KG1 (cell line): ENCODE measurements at regions not wholly inside any gene's neighbourhood (a gene's known extent, or its start where the extent isn't known, plus 50 kb on each side); places are given as distances from the start of the nearest gene placed in this dataset.

Experiments
- DNase-seq: peaks from one replicate; lab custom pipeline; 2025; lab: John Stamatoyannopoulos, UW

DNA sequence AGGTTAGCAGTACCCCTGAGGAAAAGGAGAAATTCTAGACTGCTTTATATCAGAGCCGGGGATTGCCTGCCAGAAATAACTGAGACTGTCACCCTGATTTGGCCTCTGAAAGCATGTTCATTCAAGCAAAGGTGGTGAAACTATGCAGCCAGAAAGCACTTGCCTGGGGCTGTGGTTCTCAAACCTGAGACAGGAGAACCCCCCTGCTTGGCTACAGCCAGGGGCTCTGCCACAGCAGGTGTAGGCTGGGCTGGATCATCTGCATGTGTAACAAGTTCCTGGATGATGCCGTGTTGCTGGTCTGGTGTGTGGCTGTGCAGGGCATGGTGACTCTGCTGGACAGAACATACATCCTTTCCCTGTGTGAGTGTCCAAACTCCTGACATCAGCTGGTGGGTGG is 157.8 kb downstream of the NXNL2 start:
- no peak for DNase-seq

DNA sequence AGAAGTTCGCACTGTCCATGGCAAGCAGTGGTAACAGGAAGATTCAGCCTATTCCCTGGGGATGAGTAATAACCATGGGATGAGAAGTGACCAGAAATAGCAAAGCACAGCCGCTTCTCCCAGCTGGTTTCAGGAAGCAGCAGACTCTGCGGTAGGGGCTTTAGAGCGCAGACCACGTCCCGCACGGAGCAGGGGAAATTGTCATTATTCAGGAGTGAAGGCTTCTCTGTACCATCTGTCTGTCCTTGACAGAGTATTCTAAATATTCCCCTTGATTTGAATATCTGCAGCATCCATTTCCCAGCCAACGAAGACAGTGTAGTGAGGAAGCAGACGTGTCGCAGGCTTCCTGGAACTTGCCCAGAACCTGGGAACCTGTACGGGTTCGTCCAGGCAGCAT is 159.6 kb downstream of the NXNL2 start:
- DNase-seq: no peak

DNA sequence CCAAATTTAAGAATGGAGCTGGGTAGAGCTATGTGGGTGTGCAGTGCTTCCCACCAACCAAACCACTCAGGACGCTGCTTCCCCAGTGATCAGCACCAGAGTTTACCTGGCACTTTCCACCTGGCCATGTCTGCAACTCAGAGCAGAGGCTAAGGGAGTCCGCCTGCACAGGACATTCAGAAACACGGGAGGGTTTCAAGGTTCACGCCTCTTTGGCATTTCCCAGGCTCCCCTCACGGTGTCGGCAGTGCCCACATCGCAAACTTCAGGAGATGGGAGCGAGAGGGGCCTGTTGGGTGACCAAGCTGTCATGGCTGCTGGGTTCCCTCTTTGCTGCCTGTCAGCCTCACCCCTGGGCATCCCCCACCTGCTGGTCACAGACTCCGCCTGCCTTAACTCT is 161.5 kb downstream of the NXNL2 start:
- DNase-seq: no peak

DNA sequence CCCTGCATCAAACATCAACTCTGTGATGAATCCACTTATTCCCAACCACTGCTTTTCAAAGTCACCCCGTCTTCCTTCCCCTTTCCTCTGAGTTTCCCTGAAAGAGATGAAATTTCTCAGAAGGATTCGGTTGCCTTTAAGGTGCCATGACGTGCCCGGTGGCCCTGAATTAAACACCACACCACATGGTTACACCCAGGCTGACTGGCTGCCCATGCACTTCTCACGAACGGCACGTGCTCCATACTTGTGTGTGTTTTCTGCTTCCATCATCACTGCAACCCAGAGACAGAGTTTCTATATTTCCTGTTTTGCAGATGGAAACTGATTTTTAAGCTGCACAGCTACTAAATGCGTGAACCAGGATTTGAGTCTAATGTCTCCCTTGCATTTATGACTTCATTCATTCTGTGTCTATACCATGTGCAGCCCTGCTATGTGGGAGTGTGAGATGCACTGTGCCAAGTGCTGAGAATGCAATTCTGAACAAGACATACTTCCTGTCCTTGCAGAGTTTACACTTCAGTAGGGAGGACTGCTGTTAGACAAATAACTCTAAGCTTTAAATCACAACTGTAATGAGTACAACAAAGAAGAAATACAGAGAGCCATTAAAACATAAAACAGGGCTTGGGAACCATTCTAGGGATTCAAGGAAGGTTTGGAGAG is 162.9 kb downstream of the NXNL2 start:
- no peak for DNase-seq

- DNase-seq: no peak
Measured at GRCh38 chr9:88702985-88703384, 168.0 kb downstream of the NXNL2 start.

GRCh38 chr9:88706193-88707113 is 171.5 kb downstream of the NXNL2 start:
- no peak for DNase-seq

DNA sequence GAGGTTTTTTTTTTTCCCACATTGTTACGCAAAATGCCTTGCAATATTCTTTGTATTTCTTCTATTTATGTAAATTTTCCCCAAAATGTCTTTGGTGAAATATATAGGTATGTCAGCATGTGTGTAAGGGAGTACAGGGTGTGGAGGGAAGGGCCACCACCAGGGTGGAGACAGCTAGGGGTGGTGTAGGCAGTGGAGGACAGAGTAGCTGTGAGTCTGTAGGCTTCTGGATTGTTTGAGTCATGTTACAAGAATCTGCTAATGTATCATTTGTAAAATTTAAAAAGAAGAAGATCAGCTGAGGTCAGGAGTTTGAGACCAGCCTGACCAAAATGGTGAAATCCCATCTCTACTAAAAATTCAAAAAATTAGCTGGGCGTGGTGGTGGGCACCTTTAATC is 175.5 kb downstream of the NXNL2 start:
- no peak for DNase-seq

DNA sequence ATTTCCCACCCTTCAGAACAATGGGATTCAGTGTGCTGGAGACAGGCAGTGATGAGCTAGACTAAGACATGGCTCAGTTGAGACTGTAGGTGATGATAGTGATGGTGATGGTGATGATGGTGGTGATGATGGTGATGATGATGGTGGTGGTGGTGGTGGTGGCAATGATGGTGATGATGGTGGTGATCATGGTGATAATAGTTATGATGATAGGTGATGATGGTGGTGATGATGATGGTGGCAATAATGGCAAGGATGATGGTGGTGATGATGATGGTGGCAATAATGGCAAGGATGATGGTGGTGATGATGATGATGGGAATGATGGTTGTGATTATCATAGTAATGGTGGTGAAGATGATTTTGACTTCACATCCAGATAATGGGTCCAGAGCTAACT is 176.7 kb downstream of the NXNL2 start:
- DNase-seq: no peak

GRCh38 chr9:88712484-88712883 is 177.5 kb downstream of the NXNL2 start:
- DNase-seq: no peak

DNA sequence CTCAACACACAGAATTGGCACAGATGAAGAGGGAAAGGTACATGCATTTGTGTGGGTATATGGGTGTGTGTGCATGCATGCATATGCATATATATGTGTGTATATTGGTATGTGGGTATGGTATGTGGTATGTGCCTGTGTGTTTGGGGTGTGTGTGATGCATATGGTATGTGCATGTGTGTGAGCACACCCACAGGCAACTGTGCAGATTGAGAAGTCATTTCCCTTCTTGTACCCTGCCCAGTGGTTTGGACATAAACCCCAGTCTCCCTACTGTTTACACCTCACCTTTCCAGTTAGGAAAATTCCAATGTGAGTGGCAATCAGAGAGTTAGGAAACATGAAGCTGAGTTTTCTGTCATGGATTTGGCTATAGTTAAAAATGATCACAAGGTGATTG is 178.0 kb downstream of the NXNL2 start:
- no peak for DNase-seq

GRCh38 chr9:88716596-88717290 is 181.8 kb downstream of the NXNL2 start:
- DNase-seq: no peak

- no peak for DNase-seq
Measured at GRCh38 chr9:88721025-88721424, 186.0 kb downstream of the NXNL2 start.

GRCh38 chr9:88721495-88722279 is 186.7 kb downstream of the NXNL2 start:
- no peak for DNase-seq

DNA sequence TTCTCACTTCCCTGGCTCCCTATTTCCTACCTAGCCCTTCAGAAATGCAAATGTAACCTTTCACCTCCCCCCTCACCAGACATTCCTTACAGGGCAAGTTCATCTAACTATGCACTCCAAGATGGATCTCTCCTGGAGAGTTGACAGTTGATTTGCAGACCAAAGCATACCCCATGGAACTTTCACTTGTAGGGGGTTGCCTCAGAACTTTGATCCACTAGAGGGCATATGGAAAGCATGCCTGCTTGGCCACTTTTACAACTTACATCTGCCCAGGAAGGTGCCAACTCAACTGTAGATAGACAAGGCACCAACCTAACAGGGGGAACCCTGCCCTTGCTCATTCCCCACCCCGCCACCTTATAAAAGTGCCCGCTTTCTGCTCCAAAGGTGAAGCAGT is 187.8 kb downstream of the NXNL2 start:
- DNase-seq: no peak

GRCh38 chr9:88723751-88724150 is 188.8 kb downstream of the NXNL2 start:
- DNase-seq: no peak

DNA sequence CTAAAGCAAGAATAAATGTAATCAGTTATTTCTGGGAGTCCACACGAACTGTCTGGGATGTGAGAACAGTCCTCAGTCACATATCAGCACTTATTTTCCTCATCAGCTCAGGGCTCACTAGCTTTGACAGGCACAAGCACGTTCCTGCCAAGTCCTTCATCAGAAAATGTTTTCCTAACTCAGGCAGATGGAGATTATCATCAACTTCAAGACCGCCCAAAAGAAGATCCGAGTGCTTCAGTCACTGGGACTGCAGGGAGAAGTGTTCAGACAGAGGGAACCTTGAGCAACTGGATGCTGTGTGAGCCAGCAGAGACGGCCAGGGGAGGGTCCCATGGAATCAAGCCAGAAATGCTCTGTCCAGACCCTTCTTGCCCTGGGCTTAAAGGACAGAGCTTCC is 189.4 kb downstream of the NXNL2 start:
- DNase-seq: no peak

- no peak for DNase-seq
Measured at GRCh38 chr9:88725300-88726019, 190.5 kb downstream of the NXNL2 start.

GRCh38 chr9:88726803-88727202 is 191.8 kb downstream of the NXNL2 start:
- DNase-seq: no peak

DNA sequence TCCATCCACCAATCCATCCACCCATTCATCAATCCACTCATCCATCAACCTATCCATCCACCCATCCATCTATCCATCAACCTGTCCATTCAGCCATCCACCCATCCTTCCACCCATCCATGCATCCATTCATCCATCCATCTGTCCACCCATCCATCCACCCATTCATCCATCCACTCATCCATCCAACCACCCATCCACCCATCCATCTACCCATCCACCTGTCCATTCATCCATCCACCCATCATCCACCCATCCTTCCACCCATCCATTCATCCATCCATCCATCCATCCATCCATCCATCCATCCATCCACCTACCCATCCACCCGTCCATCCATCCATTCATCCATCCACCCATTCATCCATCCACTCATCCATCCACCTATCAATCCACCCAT is 195.8 kb downstream of the NXNL2 start:
- DNase-seq: no peak

DNA sequence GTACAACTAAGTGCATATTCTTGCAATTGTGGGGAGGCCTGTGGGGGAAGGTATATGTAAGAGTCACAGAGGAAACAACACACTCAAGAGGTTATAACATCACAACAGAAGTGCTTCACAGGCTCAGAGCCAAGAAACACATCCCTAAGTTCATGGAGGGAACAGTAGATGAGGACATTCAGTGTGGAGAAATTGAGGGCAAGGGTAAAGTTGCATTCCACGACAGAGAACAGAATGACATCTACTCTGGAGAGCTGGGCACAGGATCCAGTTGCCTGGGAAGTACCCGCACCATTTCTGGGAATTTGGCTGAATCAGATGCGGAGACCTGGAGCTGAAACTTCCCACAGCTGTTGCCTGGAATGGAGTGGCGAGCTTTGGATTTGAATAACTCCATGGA is 197.2 kb downstream of the NXNL2 start:
- no peak for DNase-seq

DNA sequence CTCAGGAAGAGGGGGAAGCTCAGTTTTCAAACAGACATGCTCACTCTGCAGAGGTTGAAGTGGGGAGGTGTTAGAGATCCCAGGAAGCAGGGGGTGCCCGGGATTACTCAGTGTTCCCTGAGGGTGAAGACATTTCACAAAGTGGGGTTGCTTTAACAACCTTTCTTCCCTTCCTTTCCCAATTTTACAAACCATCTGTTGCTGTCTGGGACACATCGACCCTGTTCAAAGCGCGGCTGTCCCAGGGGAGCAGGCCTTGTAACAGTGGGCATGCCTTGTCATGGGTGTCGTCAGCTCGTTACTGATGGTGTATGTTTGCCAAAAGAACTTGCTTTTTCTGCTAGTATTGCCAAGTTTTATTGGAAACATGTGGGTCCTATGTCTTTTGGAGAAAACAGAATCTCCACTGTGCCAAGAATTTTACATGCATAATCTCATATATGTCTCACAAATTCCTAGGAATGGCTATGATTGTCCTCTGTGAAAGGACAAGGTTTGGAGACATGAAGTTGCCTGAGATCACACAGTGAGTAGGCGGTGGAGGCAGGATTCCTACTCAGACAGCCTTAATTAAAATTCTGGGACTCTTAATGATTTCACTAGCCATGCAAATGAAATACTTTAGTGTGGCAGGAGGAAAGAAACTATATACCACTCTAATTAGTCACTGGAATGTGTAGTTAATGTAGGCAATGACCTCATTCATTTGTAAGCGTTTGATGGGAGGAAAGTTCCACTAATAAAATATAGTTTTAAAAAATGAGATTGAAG is 198.9 kb downstream of the NXNL2 start:
- DNase-seq: no peak
